G401 (cell line): ENCODE measurements at regions not wholly inside any gene's neighbourhood (a gene's known extent, or its start where the extent isn't known, plus 50 kb on each side); places are given as distances from the start of the nearest gene placed in this dataset.
A peak's percentile ranks its signal among the peaks of the same experiment; 100 is the strongest.
"Not testable (repeated sequence)": the region's sequence is repeated elsewhere in the genome, so short reads cannot be mapped to it uniquely, and the experiment has no call there.

Source experiments
- DNase-seq: peaks from one replicate; pipeline ENCODE4 v3.0.0-alpha.2; 2015; ENCODE audit warnings: low spot score
- in situ Hi-C: cut with HindIII; loops from 2 replicates; pipeline ENCODE4 v1.10.0; 2016; ENCODE audit warnings: low sequenced_read_pairs, mixed read lengths

- in situ Hi-C loops = no loop called here
- no peak for DNase-seq
Measured at GRCh38 chr11:13127161-13127560, 118.0 kb downstream of the RASSF10 start.

- no peak for DNase-seq
- in situ Hi-C loops = no loop called here
Measured at GRCh38 chr11:13128354-13128753, 119.2 kb downstream of the RASSF10 start.

GRCh38 chr11:13134066-13134465 is 125.0 kb downstream of the RASSF10 start:
- no peak for DNase-seq
- in situ Hi-C loops = no loop called here

- DNase-seq = no peak
- in situ Hi-C loops = no loop called here
Measured at GRCh38 chr11:13134886-13135285, 125.8 kb downstream of the RASSF10 start.

GRCh38 chr11:13135385-13136271 is 126.5 kb downstream of the RASSF10 start:
- in situ Hi-C loops = no loop called here
- peak; percentile 22 for DNase-seq

- in situ Hi-C loops = no loop called here
- DNase-seq = no peak
Measured at GRCh38 chr11:13136272-13136596, 127.1 kb downstream of the RASSF10 start.

GRCh38 chr11:13137844-13138301 is 128.8 kb downstream of the RASSF10 start:
- in situ Hi-C loops = no loop called here
- DNase-seq = no peak

GRCh38 chr11:13139085-13139484 is 130.0 kb downstream of the RASSF10 start:
- in situ Hi-C loops, DNase-seq: not testable (repeated sequence)

- in situ Hi-C loops = no loop called here
- no peak for DNase-seq
Measured at GRCh38 chr11:13140028-13140870, 131.1 kb downstream of the RASSF10 start.

- DNase-seq = no peak
- in situ Hi-C loops = no loop called here
Measured at GRCh38 chr11:13140873-13141655, 131.9 kb downstream of the RASSF10 start.

GRCh38 chr11:13141731-13142709 is 132.9 kb downstream of the RASSF10 start:
- no peak for DNase-seq
- in situ Hi-C loops = no loop called here

- in situ Hi-C loops = no loop called here
- DNase-seq = no peak
Measured at GRCh38 chr11:13143486-13144297, 133.9 kb upstream of the BMAL1 start.

GRCh38 chr11:13145461-13145860 is 132.1 kb upstream of the BMAL1 start:
- no peak for DNase-seq
- in situ Hi-C loops = no loop called here

- in situ Hi-C loops = no loop called here
- no peak for DNase-seq
Measured at GRCh38 chr11:13149991-13150390, 127.6 kb upstream of the BMAL1 start.

- in situ Hi-C loops = no loop called here
- DNase-seq = no peak
Measured at GRCh38 chr11:13150487-13150886, 127.1 kb upstream of the BMAL1 start.

- in situ Hi-C loops = no loop called here
- DNase-seq = no peak
Measured at GRCh38 chr11:13152264-13152663, 125.3 kb upstream of the BMAL1 start.

- in situ Hi-C loops = no loop called here
- DNase-seq = no peak
Measured at GRCh38 chr11:13152736-13153541, 124.7 kb upstream of the BMAL1 start.
